Hippocampal formation (tissue), 2 donors: ENCODE measurements at regions not wholly inside any gene's neighbourhood (a gene's known extent, or its start where the extent isn't known, plus 50 kb on each side); places are given as distances from the start of the nearest gene placed in this dataset.
"Not testable (repeated sequence)": the region's sequence is repeated elsewhere in the genome, so short reads cannot be mapped to it uniquely, and the experiment has no call there.

ENCODE experiments used
- DNase-seq, 2 donors: peaks; one replicate each; lab custom pipeline; 2025; lab: John Stamatoyannopoulos, UW

DNA sequence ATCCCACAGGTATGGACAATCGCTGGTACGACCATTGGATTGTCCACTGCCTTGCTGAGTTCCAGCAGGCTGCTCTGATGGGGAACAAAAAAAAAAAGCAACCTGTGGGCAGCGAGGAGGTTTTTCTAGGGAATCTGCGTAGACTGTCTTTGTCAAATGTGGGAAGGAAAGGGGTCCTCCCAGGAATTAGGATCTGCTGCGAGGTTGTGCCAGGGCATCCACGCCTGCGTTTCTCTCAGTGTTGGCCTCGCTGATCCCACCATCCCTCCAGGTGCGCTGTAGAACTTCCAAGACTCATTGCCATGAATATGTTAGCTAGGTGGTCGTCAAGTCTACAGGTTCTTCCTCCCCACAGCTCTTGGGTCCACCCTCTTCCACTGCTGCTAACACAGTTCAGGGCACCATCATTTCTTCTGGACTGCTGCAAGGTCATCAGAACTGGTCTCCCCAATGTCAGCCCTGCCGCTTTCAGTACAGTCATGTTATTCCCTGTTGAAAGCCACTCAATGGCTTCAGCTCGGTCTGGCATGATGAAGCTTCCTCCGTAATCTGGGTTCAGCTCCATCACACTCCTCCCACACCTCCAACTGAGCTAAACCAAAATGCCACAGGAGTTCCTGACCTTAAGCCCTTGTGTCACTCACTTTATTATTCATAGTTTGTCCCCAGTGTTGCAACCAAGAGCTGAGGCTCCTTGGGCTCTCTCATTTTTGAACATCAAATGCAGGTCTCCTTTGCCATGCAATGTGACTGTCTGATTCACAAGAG, 79.5 kb upstream of the DMRT1 start:
- no peak for DNase-seq

DNA sequence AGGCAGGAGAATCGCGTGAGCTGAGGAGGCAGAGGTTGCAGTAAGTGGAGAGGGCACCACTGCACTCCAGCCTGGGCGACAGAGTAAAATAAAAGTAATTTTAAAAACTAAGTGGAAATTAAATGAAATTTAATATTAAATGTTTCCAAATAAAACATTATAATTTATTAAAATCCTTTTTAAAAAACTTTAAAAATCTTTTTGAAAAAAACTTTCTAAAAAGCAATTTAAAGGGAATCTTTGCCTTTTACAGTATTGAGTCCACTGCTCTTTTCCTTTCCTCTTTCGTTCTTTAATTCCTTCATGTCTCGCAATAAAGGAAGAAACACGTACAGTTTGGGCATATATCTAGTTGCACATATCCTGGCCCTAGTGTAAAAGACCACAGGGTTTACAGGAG, 77.8 kb upstream of the DMRT1 start:
- DNase-seq: no peak

DNA sequence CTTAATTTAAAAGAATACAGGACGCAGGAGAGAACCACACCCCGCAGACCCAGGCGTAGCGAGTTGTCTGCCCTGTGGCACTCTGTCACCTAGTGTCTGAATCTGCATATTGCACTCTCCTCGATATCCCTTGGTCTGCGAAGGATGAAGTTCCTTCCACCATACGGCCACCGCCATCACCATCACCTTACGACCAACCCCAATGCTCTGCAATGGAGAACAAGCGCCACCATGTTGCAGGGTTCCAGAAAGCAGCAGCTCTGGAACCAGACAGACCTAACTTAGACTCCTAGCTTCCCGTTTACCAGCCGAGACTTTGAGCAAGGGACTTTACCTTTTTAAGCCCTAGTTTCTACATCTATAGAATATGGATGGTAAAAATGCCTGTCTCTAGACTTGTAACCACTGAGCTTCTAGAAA, 77.4 kb upstream of the DMRT1 start:
- peak; percentile 42 to 59 for DNase-seq

DNA sequence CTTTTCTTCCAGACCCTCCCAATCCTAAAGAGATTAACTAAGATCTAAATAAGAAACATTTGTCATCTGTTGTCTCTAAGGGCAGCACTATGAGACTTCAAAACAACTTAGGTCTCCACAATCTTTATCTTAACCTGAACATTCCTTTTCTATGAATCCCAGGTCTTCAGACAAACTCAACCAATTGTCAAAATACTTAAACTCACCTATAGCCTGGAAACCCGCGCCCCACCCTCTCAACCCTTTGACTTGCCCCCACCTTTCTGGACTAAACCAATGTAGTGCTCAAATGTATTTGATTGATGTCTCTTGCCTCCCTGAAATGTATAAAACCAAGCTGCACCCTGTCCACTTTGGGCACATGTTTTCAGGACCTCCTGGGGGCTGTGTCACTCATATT, 76.5 kb upstream of the DMRT1 start:
- no peak for DNase-seq

DNA sequence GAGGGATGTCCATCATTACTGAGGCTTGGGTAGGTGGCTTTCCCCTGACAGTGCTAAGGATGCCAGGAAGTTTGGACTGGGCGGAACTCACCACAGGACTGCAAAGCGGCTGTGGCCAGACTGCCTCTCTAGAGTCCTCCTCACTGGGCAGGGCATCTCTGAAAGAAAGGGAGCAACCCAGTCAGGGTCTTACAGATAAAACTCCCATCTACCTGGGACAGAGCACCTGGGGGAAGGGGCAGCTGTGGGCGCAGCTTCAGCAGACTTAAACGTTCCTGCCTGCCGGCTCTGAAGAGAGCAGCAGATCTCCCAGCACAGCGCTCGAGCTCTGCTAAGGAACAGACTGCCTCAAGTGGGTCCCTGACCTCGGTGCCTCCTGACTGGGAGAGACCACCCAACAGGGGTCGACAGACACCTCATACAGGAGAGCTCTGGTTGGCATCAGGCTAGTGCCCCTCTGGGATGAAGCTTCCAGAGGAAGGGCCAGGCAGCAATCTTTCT, 74.4 kb upstream of the DMRT1 start:
- not testable (repeated sequence) for DNase-seq

DNA sequence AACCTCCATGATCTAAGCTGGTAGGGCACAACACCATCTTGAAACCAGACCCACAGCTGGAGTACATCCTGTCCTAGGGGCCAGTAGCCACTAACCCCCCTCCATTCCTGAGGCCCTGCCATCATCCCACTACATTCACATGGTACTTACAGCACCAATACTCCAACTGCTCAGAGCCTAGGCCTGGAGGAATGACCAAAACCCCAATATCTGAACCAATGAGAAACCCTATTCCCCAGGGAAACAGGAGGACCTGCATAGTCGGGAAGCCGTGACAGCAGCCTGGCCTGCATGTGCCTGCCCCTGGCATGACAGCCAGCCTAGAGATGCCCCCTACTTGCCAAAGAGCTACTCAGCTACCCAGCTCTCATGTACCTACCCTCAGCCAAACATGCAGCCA, 65.4 kb upstream of the DMRT1 start:
- DNase-seq: no peak

DNA sequence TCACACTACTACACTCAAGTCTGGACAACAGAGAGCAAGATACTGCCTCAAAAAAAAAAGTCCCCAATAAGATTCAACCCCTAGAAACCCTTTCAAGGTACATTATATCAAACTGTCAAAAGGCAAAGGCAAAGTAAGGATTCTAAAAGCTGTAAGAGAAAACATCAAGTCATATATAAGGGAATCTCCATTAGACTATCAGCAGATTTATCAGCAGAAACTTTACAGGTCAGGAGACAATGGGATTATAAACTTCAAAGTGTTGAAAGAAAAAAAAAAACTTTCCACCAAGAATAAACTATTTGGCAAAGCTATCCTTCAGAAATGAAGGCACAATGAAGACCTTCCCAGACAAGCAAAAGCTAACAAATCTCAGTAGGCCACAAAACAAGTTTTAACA, 63.5 kb upstream of the DMRT1 start:
- no peak for DNase-seq

DNA sequence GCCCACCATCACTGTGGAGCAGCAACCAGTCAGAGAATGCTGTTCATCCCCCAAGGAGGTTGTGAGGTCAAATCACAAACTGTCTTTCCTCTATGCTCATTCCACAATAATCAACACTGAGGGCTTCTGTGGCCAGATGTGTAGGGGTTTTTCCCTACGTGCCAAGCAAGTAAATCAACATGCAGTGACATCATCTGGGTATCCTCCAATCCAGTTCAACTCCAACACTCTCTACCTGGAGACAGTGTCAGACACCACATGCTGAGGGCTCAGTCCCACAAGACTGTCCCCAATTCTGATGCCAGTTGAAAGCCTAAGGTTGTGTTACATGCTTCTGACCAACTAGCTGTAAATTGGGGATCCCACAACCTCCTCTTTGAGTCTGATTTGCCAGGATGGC, 57.3 kb upstream of the DMRT1 start:
- DNase-seq: no peak

DNA sequence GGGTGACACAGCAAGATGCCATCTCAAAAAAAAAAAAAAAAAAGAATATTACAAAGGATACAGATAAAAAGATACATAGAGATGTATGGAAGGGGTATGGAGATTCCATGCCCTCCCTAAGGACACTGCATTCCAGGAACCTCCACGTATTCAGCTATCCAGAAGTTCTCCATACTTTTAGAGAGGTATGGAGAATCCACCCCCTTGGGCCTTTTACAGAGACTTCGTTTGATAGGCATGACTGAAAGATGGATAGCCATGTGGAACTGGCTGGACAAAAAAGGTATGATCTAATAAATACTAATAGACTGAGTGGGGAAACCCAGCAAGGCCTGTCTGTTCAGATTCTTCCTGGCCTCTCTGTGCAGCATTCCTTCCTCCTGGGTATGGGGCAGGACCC, 56.6 kb upstream of the DMRT1 start:
- no peak for DNase-seq

DNA sequence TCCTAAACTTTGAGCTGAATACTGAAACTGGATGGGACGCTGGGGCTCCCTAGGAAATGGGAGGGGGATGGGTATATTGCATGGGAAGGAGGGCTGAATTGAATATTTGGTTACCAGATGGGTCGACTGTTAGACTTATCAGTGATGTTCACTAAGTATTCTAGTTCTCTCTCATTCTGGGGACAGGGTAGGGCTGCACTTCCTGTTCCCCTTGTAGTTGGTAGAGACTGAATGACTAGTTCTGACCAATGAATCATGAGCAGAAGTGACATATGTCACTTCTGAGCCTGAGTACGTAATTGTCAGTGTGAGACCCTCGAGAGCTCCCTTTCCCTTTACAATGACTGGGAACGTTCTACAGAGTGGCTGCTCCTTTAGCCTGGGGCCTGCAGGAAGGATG, 55.5 kb upstream of the DMRT1 start:
- DNase-seq: no peak

DNA sequence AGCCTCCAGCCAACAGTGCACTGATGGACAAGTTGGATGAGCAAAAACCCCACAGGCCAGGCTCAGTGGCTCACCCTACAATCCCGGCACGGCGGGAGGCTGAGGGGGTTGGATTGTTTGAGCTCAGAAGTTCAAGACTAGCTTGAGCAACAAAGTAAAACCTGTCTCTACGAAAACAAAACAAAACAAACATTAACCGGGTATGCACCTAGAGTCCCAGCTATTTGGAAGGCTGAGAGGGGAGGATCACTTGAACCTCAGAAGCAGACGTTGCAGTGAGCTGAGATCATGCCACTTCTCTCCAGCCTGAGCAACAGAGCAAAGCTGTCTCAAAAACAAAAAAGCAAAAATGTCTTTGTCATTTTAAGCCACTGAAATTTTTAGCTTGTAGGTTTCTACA, 55.1 kb upstream of the DMRT1 start:
- DNase-seq: no peak

DNA sequence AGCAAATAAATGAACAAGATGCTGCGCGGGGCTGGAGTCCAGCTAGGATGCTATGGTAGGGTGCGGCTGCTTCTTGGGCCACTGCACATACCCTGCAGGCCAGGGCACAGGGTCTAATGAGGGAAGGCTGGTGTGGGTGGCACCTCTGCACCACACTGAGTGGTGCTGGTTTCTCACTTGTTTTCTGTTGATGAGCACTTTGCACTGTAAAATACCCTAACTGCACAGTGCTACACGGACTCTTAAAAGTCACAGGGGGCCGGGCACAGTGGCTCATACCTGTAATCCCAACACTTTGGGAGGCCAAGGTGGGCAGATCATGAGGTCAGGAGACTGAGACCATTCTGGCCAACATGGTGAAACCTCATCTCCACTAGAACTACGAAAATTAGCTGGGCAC, 52.7 kb upstream of the DMRT1 start:
- no peak for DNase-seq
